H1 (cell line): ENCODE measurements at regions not wholly inside any gene's neighbourhood (a gene's known extent, or its start where the extent isn't known, plus 50 kb on each side); places are given as distances from the start of the nearest gene placed in this dataset.

ENCODE experiments used
- RFX5 ChIP-seq: IDR thresholded peaks from 2 replicates; pipeline ENCODE4 v1.6.1; 2011; ENCODE audit warnings: low read depth, low read length, improper control_type of control experiment, borderline replicate concordance

DNA sequence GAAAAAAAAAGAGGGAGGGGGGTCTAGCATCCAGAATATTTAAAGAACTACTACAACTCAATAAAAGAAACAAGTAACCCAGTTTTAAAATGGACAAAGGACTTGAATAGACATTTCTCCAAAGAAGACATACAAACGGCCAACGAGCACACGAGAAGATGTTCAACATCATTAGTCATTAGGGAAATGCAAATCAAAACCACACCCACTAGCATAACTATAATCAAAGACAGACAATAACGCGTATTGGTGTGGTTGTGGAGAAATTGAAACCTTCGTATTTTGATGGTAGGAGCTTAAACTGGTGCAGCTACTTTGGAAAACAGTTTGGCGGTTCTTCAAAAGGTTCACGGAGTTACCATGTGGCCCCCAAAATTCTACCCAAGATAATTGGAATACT is 64.3 kb upstream of the CAB39 start (continued):
- no peak for TF ChIP-seq RFX5
